ENCODE measurements at regions not wholly inside any gene's neighbourhood (a gene's known extent, or its start where the extent isn't known, plus 50 kb on each side); places are given as distances from the start of the nearest gene placed in this dataset.

- no peak for DNase-seq (ENCODE audit: low read depth in 2 of 2)
Measured at GRCh38 chr20:60424267-60424902, 466.2 kb downstream of the CDH26 start.

GRCh38 chr20:60427516-60427915, 469.3 kb downstream of the CDH26 start:
- no peak for DNase-seq (ENCODE audit: low read depth in 2 of 2)

GRCh38 chr20:60428651-60429050, 470.4 kb downstream of the CDH26 start:
- no peak for DNase-seq (ENCODE audit: low read depth in 2 of 2)

GRCh38 chr20:60430516-60431001, 472.3 kb downstream of the CDH26 start:
- DNase-seq (ENCODE audit: low read depth in 2 of 2): no peak

GRCh38 chr20:60431349-60431748, 473.1 kb downstream of the CDH26 start:
- DNase-seq (ENCODE audit: low read depth in 2 of 2): no peak

GRCh38 chr20:60437418-60437817, 479.2 kb downstream of the CDH26 start:
- DNase-seq (ENCODE audit: low read depth in 2 of 2): no peak

DNA sequence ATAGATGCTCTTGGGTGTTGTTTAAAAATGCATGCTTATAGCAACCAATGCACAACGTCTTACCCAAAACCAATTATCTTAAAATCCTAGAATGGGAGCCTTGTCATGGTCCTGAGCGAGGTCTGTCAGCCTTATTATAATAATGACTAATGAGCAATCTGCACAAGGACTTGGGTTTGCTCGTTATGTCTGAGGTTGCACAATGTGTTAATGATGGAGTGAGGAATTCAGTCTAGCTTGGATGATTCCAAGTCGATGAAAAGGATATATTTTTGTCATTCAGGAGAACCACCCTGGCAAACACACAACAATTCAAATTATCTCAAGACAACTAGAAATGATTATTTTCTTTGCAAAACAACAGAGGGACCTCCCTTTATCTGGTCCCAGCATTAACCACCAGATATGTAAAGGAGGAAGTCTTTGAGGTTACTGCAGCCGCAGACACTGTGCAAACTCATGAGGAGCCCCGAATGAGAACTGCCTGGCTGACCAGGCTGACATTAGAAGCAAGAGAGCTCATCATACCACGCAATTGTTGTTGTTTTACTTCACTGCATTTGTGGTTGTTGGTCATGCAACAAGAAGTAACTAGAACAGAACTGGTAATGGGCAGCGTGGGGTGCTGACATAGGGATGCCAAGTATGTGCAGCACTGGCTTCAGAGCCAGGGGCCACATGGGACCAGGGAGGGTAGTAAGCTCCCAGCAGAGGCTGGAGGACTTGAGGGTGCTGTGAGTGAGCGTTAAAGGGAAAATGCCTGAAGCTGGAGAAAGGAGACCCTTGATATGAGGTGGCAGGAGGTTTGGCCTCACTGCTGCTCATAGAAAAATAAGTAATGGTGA, 488.3 kb downstream of the CDH26 start:
- DNase-seq (ENCODE audit: low read depth in 2 of 2): no peak

DNA sequence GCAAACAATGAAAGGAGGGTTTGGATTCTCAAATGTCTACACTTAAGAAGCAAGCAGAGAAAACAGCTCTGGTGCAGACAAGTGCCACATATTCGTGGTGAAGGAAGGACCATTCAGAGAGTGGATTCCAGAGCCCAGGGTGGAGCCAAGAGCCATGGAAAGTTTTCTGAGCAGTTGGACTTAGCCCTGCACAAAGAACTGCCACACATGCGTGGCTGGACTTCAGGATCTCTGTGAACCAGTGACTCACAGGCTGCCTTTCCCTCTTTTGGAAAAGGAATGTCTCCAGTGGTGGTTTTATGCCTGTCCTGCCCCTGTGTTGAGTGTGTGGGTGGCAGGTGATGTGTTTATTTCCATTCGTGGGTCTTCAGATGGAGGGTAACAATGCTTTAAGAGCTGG, 489.5 kb downstream of the CDH26 start:
- DNase-seq (ENCODE audit: low read depth in 2 of 2): no peak

- DNase-seq (ENCODE audit: low read depth in 2 of 2): no peak
Measured at GRCh38 chr20:60453388-60454246, 495.4 kb downstream of the CDH26 start.

GRCh38 chr20:60454491-60454890, 496.3 kb downstream of the CDH26 start:
- DNase-seq (ENCODE audit: low read depth in 2 of 2): no peak

DNA sequence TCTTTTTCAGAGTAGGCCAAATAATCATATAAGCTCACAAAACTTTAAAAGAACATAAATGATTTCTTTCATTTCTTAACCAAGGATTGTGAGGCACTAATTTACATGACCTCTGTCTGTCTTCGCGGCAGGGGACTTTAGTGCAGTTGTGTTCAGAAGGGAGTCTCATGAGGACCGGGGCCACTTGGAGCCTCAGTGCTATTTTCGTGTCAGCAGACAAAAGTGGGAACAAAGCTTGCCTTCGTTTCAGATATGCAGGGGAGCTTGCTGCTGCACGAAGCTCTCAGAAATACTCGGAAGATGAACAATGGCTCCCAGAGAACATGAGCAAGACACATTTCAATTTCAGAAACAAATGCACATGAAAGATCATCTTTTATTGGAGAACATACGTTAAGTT, 497.0 kb downstream of the CDH26 start:
- DNase-seq (ENCODE audit: low read depth in 2 of 2): no peak

DNA sequence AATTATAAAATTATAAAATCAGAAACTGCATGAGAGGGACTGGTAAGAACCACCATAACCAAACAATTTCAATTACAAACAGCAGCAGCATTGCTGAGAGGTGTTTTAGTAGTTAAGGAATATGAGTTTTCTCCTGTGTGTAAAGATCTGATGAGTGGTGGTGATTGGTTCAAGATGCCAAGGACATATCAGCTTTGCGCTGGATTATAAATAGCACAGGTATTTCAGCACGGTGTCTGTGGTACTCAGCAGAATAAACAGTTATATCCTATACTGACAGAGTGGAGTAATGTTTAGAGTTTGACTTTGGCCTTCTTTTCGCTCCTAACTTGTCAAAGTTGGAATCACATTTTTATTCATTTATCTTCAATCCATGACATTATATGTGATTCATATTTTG, 501.0 kb downstream of the CDH26 start:
- no peak for DNase-seq (ENCODE audit: low read depth in 2 of 2)

GRCh38 chr20:60461993-60462392, 503.8 kb downstream of the CDH26 start:
- no peak for DNase-seq (ENCODE audit: low read depth in 2 of 2)

- no peak for DNase-seq (ENCODE audit: low read depth in 2 of 2)
Measured at GRCh38 chr20:60463798-60464197, 505.6 kb downstream of the CDH26 start.

GRCh38 chr20:60465439-60465838, 507.2 kb downstream of the CDH26 start:
- no peak for DNase-seq (ENCODE audit: low read depth in 2 of 2)

DNA sequence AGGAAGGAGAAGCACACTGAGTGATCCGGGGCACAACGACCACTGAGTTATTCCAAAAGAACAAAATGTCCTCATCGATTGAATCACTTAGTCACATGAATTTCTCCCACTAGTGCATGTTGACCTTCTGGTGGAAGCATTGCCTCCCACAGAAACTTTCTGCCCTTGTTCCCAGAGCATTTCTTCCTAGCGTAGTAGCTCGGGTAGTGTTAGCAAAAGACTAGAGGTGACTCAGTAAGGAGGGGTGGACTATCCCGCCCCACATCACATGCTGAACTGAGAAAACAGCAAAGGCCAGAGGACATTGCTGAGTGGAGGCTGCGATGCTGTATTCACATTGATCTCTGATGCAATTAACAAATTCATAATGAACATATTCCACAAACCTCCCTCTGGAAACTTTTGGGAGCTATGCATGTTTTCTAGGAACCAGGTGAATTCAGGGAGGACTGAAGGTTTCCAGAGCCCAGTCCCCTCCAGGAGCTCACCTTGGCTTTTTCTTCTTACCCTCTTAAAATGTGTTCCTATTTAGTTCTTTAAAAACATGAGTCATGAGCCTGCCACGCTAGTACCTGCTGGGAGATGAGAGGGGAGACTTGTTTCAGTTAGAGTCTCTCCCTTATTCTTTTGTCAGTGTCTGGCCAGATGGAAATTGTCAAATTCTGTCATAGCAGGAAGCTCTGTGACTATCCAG, 507.9 kb downstream of the CDH26 start:
- DNase-seq (ENCODE audit: low read depth in 2 of 2): no peak

- no peak for DNase-seq (ENCODE audit: low read depth in 2 of 2)
Measured at GRCh38 chr20:60466687-60467022, 508.4 kb downstream of the CDH26 start.

- no peak for DNase-seq (ENCODE audit: low read depth in 2 of 2)
Measured at GRCh38 chr20:60467078-60467477, 508.9 kb downstream of the CDH26 start.

- no peak for DNase-seq (ENCODE audit: low read depth in 2 of 2)
Measured at GRCh38 chr20:60467771-60468170, 509.5 kb downstream of the CDH26 start.

DNA sequence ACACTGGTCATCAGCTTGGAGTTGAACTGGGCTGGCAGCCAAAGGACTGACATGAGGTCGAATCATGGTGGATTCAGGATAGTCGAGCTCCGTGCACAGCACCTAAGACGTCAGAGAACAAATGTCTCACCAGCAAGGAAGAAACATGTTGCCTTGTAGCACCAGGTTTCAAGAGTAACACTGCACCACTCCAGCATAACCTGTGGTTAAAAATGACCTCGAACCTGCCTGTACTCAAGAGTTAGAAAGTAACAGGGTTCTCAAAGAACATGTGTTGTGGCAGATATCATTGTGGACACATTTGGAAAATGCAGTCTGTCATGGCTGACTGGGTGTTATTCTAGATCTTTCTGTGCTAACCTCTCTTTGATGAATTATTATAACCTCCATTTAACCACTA, 511.6 kb downstream of the CDH26 start:
- no peak for DNase-seq (ENCODE audit: low read depth in 2 of 2)

- DNase-seq (ENCODE audit: low read depth in 2 of 2): no peak
Measured at GRCh38 chr20:60470366-60470765, 512.1 kb downstream of the CDH26 start.

- no peak for DNase-seq (ENCODE audit: low read depth in 2 of 2)
Measured at GRCh38 chr20:60473211-60473610, 515.0 kb downstream of the CDH26 start.
